ENCODE measurements at regions not wholly inside any gene's neighbourhood (a gene's known extent, or its start where the extent isn't known, plus 50 kb on each side); places are given as distances from the start of the nearest gene placed in this dataset.

DNA sequence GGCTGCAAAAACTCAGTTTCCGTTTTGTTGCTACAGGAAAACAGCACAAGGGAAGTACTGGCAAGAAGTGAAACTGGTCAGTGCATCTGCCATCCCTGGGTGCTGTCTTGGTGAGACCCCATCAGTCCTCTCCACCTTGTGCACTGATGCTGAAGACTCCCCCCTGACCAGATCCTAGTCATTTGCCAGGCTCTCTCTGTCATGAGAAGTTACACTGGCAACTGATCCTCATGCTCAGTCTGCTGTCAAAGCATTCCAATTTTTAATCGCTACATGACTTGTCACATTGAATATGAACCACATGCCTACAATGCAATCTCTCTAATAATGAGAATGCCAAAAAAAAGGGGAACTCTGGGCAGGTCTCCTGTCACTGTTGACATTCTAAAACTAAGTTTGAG lies 296.5 kb downstream of the ZIC1 start:
- Histone ChIP-seq H3K9me2 (ENCODE audit: insufficient read depth) (0 out of 2 replicates have a peak, but pooled peaks cover 7% of the 10 kb centered on the region), H2AFZ (no peak overlapping the region), H3K4me3 (no peak overlapping the region), H4K20me1 (replicated peaks; ENCODE audit: insufficient read depth) (no peaks in the 10 kb centered on the region), H3F3A (replicated peaks; ENCODE audit: low read depth) (no peaks in the 10 kb centered on the region), H3K36me3 (ENCODE audit: insufficient read depth) (no peaks in the 10 kb centered on the region), H3K4me1 (ENCODE audit: insufficient read depth) (no peaks in the 10 kb centered on the region), H3K4me2 (no peak overlapping the region), H3K79me2 (replicated peaks; ENCODE audit: insufficient read depth) (no peaks in the 10 kb centered on the region), H3K27me3 (ENCODE audit: insufficient read depth) (no peaks in the 10 kb centered on the region), H3K27ac (ENCODE audit: low read depth) (no peak overlapping the region)
- peaks cover 3% of the 10 kb centered on the region; the same call in 2 of the 3 replicates for H3K4me1 Mint-ChIP-seq
- ATAC-seq (no peak), DNase-seq (ENCODE audit: low spot score) (no peak)
- no peak overlapping the region for H3K27ac Mint-ChIP-seq
- no peaks in the 10 kb centered on the region for H3K9me3 Mint-ChIP-seq
- no peak overlapping the region for H3K4me3 Mint-ChIP-seq
- H3K27me3 Mint-ChIP-seq (ENCODE audit: insufficient read depth, low read depth, poor library complexity), result peaks cover 3% of the 10 kb centered on the region
- H3K36me3 Mint-ChIP-seq (ENCODE audit: low read depth), result no peaks in the 10 kb centered on the region
- TF ChIP-seq, protein P1, sequence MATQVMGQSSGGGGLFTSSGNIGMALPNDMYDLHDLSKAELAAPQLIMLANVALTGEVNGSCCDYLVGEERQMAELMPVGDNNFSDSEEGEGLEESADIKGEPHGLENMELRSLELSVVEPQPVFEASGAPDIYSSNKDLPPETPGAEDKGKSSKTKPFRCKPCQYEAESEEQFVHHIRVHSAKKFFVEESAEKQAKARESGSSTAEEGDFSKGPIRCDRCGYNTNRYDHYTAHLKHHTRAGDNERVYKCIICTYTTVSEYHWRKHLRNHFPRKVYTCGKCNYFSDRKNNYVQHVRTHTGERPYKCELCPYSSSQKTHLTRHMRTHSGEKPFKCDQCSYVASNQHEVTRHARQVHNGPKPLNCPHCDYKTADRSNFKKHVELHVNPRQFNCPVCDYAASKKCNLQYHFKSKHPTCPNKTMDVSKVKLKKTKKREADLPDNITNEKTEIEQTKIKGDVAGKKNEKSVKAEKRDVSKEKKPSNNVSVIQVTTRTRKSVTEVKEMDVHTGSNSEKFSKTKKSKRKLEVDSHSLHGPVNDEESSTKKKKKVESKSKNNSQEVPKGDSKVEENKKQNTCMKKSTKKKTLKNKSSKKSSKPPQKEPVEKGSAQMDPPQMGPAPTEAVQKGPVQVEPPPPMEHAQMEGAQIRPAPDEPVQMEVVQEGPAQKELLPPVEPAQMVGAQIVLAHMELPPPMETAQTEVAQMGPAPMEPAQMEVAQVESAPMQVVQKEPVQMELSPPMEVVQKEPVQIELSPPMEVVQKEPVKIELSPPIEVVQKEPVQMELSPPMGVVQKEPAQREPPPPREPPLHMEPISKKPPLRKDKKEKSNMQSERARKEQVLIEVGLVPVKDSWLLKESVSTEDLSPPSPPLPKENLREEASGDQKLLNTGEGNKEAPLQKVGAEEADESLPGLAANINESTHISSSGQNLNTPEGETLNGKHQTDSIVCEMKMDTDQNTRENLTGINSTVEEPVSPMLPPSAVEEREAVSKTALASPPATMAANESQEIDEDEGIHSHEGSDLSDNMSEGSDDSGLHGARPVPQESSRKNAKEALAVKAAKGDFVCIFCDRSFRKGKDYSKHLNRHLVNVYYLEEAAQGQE (IDR thresholded peaks at IDR 0.05; ENCODE audit: unreplicated experiment), result no peak
- TF ChIP-seq CREB1 (CRISPR knock-in tag; IDR thresholded peaks at IDR 0.05; ENCODE audit: low read depth) (no peak), EZH2phosphoT487 (IDR thresholded peaks at IDR 0.05; ENCODE audit: unreplicated experiment) (no peak), EZH2 (IDR thresholded peaks at IDR 0.05; ENCODE audit: low read depth, unreplicated experiment) (no peak), JUNB (IDR thresholded peaks at IDR 0.05; ENCODE audit: unreplicated experiment) (no peak), ZNF114 (CRISPR knock-in tag; IDR thresholded peaks at IDR 0.05) (no peak), ZNF331 (CRISPR knock-in tag; IDR thresholded peaks at IDR 0.05; ENCODE audit: low read depth) (no peak), STAT1 (IDR thresholded peaks at IDR 0.05; ENCODE audit: unreplicated experiment) (no peak), POLR2AphosphoS5 (IDR thresholded peaks at IDR 0.05; ENCODE audit: low read depth) (no peak)
- TF ChIP-seq, protein P2, sequence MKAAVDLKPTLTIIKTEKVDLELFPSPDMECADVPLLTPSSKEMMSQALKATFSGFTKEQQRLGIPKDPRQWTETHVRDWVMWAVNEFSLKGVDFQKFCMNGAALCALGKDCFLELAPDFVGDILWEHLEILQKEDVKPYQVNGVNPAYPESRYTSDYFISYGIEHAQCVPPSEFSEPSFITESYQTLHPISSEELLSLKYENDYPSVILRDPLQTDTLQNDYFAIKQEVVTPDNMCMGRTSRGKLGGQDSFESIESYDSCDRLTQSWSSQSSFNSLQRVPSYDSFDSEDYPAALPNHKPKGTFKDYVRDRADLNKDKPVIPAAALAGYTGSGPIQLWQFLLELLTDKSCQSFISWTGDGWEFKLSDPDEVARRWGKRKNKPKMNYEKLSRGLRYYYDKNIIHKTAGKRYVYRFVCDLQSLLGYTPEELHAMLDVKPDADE (IDR thresholded peaks at IDR 0.05), result no peak
- TF ChIP-seq, protein P3, sequence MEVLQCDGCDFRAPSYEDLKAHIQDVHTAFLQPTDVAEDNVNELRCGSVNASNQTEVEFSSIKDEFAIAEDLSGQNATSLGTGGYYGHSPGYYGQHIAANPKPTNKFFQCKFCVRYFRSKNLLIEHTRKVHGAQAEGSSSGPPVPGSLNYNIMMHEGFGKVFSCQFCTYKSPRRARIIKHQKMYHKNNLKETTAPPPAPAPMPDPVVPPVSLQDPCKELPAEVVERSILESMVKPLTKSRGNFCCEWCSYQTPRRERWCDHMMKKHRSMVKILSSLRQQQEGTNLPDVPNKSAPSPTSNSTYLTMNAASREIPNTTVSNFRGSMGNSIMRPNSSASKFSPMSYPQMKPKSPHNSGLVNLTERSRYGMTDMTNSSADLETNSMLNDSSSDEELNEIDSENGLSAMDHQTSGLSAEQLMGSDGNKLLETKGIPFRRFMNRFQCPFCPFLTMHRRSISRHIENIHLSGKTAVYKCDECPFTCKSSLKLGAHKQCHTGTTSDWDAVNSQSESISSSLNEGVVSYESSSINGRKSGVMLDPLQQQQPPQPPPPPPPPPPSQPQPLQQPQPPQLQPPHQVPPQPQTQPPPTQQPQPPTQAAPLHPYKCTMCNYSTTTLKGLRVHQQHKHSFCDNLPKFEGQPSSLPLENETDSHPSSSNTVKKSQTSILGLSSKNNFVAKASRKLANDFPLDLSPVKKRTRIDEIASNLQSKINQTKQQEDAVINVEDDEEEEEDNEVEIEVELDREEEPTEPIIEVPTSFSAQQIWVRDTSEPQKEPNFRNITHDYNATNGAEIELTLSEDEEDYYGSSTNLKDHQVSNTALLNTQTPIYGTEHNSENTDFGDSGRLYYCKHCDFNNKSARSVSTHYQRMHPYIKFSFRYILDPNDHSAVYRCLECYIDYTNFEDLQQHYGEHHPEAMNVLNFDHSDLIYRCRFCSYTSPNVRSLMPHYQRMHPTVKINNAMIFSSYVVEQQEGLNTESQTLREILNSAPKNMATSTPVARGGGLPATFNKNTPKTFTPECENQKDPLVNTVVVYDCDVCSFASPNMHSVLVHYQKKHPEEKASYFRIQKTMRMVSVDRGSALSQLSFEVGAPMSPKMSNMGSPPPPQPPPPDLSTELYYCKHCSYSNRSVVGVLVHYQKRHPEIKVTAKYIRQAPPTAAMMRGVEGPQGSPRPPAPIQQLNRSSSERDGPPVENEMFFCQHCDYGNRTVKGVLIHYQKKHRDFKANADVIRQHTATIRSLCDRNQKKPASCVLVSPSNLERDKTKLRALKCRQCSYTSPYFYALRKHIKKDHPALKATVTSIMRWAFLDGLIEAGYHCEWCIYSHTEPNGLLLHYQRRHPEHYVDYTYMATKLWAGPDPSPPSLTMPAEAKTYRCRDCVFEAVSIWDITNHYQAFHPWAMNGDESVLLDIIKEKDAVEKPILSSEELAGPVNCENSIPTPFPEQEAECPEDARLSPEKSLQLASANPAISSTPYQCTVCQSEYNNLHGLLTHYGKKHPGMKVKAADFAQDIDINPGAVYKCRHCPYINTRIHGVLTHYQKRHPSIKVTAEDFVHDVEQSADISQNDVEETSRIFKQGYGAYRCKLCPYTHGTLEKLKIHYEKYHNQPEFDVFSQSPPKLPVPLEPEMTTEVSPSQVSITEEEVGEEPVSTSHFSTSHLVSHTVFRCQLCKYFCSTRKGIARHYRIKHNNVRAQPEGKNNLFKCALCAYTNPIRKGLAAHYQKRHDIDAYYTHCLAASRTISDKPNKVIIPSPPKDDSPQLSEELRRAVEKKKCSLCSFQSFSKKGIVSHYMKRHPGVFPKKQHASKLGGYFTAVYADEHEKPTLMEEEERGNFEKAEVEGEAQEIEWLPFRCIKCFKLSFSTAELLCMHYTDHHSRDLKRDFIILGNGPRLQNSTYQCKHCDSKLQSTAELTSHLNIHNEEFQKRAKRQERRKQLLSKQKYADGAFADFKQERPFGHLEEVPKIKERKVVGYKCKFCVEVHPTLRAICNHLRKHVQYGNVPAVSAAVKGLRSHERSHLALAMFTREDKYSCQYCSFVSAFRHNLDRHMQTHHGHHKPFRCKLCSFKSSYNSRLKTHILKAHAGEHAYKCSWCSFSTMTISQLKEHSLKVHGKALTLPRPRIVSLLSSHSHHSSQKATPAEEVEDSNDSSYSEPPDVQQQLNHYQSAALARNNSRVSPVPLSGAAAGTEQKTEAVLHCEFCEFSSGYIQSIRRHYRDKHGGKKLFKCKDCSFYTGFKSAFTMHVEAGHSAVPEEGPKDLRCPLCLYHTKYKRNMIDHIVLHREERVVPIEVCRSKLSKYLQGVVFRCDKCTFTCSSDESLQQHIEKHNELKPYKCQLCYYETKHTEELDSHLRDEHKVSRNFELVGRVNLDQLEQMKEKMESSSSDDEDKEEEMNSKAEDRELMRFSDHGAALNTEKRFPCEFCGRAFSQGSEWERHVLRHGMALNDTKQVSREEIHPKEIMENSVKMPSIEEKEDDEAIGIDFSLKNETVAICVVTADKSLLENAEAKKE (CRISPR knock-in tag; IDR thresholded peaks at IDR 0.05), result no peak
- TF ChIP-seq, protein P4, sequence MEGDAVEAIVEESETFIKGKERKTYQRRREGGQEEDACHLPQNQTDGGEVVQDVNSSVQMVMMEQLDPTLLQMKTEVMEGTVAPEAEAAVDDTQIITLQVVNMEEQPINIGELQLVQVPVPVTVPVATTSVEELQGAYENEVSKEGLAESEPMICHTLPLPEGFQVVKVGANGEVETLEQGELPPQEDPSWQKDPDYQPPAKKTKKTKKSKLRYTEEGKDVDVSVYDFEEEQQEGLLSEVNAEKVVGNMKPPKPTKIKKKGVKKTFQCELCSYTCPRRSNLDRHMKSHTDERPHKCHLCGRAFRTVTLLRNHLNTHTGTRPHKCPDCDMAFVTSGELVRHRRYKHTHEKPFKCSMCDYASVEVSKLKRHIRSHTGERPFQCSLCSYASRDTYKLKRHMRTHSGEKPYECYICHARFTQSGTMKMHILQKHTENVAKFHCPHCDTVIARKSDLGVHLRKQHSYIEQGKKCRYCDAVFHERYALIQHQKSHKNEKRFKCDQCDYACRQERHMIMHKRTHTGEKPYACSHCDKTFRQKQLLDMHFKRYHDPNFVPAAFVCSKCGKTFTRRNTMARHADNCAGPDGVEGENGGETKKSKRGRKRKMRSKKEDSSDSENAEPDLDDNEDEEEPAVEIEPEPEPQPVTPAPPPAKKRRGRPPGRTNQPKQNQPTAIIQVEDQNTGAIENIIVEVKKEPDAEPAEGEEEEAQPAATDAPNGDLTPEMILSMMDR (conservative IDR thresholded peaks at IDR 0.05; ENCODE audit: low read depth in 2 of 2), result no peak

Measured in GM23338 (cell line).